OCI-LY7 (cell line): ENCODE measurements at regions not wholly inside any gene's neighbourhood (a gene's known extent, or its start where the extent isn't known, plus 50 kb on each side); places are given as distances from the start of the nearest gene placed in this dataset.

Source experiments
- CTCF ChIP-seq: fragments of 200-600 bp; sonication (generic); conservative IDR thresholded peaks from 2 replicates; pipeline ENCODE4 v1.5.1; 2014; ENCODE audit warnings: mild to moderate bottlenecking, antibody characterized with exemption, low read length, moderate library complexity, mixed read lengths
- EZH2phosphoT487 ChIP-seq: fragments of 200-600 bp; sonication (generic); IDR thresholded peaks from 2 replicates; pipeline ENCODE4 v1.6.1; 2018; ENCODE audit warnings: low read depth, borderline replicate concordance, mild to moderate bottlenecking, mixed run types, antibody characterized with exemption, low read length, moderate library complexity, mixed read lengths

DNA sequence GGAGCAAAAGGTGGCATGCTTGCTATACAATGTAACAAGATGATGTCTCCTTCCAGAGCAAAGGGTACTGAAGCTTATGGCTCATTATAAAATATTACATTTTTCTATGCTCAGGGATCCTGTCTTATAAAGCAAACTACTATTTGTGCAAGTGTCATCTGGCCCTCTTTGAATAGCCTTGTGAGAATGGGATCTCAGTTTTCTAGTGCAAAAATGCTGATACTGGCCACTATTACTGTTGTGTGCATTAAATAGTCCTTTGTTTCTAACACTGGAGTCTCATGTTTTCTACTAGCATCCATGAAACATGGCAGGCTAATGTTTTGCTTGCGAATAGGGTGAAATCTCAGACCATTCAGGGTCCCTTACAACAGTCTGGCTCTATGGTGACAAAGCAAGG, 823.0 kb downstream of the REEP3 start:
- TF ChIP-seq CTCF = no peak
- no peak for TF ChIP-seq EZH2phosphoT487
